HCT116 (cell line): ENCODE measurements at regions not wholly inside any gene's neighbourhood (a gene's known extent, or its start where the extent isn't known, plus 50 kb on each side); places are given as distances from the start of the nearest gene placed in this dataset.

Experiments used
- CEBPB ChIP-seq: IDR thresholded peaks from 2 replicates; pipeline ENCODE4 v1.6.1; 2012; ENCODE audit warnings: low read depth
- EGR1 ChIP-seq: IDR thresholded peaks from 2 replicates; pipeline ENCODE4 v1.6.1; 2012; ENCODE audit warnings: low read depth
- POLR2A ChIP-seq: IDR thresholded peaks from 2 replicates; pipeline ENCODE4 v1.7.0; 2011; ENCODE audit warnings: borderline replicate concordance; ENCODE audit not compliant: insufficient read depth, insufficient read length; ENCODE audit errors: extremely low read depth
- POLR2AphosphoS5 ChIP-seq: IDR thresholded peaks from 2 replicates; pipeline ENCODE4 v1.6.1; 2011; ENCODE audit warnings: mild to moderate bottlenecking, low read depth, low read length, moderate library complexity
- RAD21 ChIP-seq: IDR thresholded peaks from 2 replicates; pipeline ENCODE4 v1.6.1; 2012; ENCODE audit warnings: low read depth, mild to moderate bottlenecking
- SRF ChIP-seq: IDR thresholded peaks from 2 replicates; pipeline ENCODE4 v1.6.1; 2012; ENCODE audit warnings: low read depth
- TF ChIP-seq, protein P1 (sequence below), 3 experiments: fragments of 200-600 bp in 1 of 3; sonication (generic) in 1 of 3; IDR thresholded peaks in 2 of 3; conservative IDR thresholded peaks in 1 of 3; 2 replicates each; pipeline ENCODE4 v1.5.1; 2012 to 2017; ENCODE audit warnings: low read depth in 2 of 3, low read length in 2 of 3, antibody characterized with exemption in 1 of 3, borderline replicate concordance in 1 of 3, control low read depth in 1 of 3, mild to moderate bottlenecking in 1 of 3, mixed read lengths in 1 of 3, mixed run types in 1 of 3, moderate library complexity in 1 of 3; ENCODE audit not compliant: insufficient read depth in 1 of 3

- TF ChIP-seq, protein P1, sequence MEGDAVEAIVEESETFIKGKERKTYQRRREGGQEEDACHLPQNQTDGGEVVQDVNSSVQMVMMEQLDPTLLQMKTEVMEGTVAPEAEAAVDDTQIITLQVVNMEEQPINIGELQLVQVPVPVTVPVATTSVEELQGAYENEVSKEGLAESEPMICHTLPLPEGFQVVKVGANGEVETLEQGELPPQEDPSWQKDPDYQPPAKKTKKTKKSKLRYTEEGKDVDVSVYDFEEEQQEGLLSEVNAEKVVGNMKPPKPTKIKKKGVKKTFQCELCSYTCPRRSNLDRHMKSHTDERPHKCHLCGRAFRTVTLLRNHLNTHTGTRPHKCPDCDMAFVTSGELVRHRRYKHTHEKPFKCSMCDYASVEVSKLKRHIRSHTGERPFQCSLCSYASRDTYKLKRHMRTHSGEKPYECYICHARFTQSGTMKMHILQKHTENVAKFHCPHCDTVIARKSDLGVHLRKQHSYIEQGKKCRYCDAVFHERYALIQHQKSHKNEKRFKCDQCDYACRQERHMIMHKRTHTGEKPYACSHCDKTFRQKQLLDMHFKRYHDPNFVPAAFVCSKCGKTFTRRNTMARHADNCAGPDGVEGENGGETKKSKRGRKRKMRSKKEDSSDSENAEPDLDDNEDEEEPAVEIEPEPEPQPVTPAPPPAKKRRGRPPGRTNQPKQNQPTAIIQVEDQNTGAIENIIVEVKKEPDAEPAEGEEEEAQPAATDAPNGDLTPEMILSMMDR (IDR thresholded peaks at IDR 0.05 in 2 of 3, conservative IDR thresholded peaks at IDR 0.05 in 1 of 3; ENCODE audit: borderline replicate concordance in 1 of 3, insufficient read depth in 1 of 3, low read depth in 2 of 3, low read length in 2 of 3): no peak
- no peak for TF ChIP-seq SRF
- no peak for TF ChIP-seq EGR1
- no peak for TF ChIP-seq POLR2AphosphoS5
- no peak for TF ChIP-seq POLR2A
- no peak for TF ChIP-seq CEBPB
- TF ChIP-seq RAD21: no peak
These were observed 85.7 kb upstream of the LMO3 start for GRCh38 chr12:16691624-16692023.
